ENCODE measurements at regions not wholly inside any gene's neighbourhood (a gene's known extent, or its start where the extent isn't known, plus 50 kb on each side); places are given as distances from the start of the nearest gene placed in this dataset.

- DNase-seq (ENCODE audit: low read depth in 3 of 3, low spot score in 2 of 3): no peak
Measured at GRCh38 chr2:104741860-104742259, 112.1 kb upstream of the POU3F3 start.

DNA sequence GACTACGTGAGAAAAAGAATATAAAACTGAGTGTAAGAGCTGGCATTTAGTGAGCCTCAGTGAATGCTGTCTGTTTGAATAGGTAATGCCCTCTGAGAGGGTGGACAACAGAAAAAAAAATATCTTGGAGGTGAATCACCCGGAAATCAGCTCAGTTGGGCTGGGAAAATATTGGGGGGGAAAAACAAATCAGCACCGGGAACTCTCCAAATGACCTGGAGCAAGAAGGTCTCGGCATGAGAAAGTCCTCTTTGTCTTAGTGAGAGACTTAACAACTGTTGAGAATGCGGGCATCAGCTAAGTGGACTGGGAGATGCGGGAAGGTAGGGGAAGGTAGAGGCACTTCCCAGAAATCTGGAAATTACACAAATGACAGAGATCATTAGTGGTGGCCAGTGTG, 109.4 kb upstream of the POU3F3 start:
- no peak for DNase-seq (ENCODE audit: low read depth in 3 of 3, low spot score in 2 of 3)

GRCh38 chr2:104745846-104746245, 108.1 kb upstream of the POU3F3 start:
- DNase-seq (ENCODE audit: low read depth in 3 of 3, low spot score in 2 of 3): no peak

DNA sequence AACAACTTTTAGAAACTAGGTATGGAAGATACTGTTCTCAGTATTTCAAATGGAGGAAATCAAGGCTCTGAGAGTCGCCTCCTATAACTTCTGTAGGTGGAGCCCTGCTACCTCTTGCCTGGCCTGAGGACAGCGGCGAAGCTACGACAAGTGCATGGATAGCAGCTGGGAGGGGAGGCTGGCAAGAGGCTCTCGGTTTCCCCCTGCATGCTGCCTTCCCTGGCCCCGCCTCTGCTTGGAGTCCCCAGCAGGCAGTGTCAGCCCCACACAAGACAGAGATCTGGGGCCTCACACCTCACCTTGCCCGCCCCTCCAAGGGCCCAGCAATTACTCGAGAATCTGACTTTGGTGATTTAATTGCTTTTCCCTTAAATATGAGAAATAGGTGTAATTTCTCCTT, 107.6 kb upstream of the POU3F3 start:
- no peak for DNase-seq (ENCODE audit: low read depth in 3 of 3, low spot score in 2 of 3)

GRCh38 chr2:104746858-104747257, 107.1 kb upstream of the POU3F3 start:
- DNase-seq (ENCODE audit: low read depth in 3 of 3, low spot score in 2 of 3): no peak

GRCh38 chr2:104749856-104750460, 104.0 kb upstream of the POU3F3 start:
- no peak for DNase-seq (ENCODE audit: low read depth in 3 of 3, low spot score in 2 of 3)

GRCh38 chr2:104752504-104752903, 101.4 kb upstream of the POU3F3 start:
- DNase-seq (ENCODE audit: low read depth in 3 of 3, low spot score in 2 of 3): no peak

DNA sequence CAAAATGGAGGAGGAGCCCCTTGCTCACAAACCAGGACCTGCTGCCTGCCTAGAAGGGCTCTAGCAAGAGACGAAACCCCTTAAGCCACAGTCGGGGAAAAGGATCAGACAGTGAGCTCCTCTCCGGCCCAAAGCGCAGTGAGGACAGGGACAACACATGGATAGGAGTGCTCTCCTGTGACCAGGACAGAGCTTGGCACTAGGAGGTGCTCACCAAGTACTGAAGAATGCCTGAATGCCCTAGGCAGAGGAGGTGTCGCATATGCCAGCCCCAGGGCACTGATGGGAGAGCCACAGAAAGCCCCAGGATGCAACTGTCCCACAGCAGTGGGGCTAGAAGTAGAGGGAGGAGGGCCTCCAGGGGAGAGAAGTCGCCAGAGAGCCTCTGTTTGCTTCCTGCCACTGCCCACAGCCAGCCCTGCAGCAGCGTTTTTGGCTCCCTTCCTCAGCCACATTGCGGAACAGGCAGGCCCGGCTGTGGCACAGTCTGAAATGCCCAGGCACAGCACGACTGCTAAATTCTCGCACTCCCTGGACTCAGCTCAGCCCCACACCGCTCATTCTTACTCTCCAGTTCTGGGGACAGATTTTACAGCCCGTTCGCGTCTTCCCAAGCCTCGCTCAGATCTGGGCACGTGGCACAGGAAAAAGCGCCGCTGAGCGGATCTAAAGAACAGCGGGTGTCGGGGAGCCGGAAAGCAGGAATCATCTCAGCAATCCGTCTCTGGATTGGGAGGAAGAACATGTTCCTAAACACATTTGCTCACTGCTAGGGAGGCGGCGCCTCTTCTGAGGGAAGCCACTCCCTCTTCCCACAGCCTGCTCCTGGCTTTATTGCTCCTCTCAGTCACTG, 98.7 kb upstream of the POU3F3 start:
- DNase-seq (ENCODE audit: low read depth in 3 of 3, low spot score in 2 of 3): no peak

DNA sequence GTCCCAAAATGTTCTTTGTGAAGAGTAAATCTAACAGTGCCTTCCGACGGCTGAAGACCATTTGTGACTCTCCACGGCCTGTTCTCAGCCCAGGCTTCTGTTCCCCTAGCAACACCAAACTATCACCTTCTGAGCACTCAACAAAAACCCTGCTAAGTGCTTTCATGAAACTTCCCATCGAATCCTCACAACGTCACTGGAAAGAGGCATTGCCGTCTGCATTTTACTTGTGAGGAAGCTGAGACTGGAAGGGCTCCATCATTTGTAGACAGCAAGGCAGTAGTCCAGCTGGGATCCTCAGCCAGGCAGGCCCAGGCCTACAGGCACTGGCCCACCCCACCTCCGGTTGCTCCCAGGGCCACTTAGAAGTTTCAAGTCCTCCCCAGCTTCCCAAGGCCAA, 97.8 kb upstream of the POU3F3 start:
- no peak for DNase-seq (ENCODE audit: low read depth in 3 of 3, low spot score in 2 of 3)

DNA sequence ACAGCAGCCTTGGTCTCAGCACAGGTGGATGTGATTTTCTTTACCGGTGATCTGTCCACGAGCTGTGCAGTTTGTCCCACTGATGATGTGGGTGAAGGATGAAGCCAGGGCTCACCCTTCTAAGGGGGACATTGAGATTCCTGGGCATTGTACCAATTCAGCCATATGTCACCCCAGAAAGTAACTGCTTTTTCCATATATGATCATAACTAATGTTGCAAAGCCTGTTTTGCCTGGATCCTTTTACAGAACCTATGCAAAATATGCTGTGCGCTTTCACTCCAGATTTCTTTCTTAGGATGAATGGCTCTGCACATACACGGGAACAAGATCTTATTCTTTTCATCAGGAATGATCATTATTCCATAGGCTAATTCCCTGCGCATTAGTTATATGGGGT, 96.9 kb upstream of the POU3F3 start:
- DNase-seq (ENCODE audit: low read depth in 3 of 3, low spot score in 2 of 3): no peak

DNA sequence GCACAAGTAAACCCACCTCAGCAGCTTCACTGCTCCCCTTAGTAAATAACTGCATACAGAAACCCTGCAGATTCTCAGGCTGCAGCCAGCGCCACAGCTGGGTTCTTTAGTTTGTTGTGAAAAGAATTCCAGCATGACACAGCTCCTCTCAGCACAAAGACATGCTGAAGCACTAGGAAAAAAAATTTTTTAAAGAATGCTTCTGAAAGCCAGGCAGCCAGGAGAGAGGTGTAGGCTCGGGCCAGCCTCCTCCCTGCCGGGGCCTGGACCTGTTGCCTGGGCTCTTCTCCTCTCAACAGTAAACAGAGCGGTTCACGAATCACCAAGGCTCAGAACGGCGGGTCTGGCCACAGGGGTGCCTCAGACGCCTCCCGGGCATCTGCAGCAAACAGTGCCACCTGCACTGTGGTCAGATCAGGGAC, 95.7 kb upstream of the POU3F3 start:
- DNase-seq (ENCODE audit: low read depth in 3 of 3, low spot score in 2 of 3): no peak

DNA sequence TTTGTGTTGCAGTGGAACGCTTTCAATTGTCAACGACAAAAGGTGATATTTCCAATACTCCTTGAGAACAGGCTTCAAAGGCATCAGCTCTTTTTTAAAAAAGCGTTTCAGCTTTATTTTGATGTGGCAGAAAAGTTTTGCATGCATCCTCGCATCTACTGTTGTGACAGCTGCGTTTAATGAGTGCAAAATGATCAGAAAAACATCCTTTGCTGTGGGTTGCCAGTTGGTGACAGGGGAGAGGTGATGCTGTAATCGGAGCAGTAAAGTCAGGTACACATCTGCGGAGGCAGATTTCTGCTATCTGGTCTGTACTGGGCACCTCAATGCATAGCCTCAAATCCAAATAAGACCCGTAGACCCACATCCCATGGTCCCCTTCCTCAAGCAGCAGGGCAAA, 91.9 kb upstream of the POU3F3 start:
- no peak for DNase-seq (ENCODE audit: low read depth in 3 of 3, low spot score in 2 of 3)

DNA sequence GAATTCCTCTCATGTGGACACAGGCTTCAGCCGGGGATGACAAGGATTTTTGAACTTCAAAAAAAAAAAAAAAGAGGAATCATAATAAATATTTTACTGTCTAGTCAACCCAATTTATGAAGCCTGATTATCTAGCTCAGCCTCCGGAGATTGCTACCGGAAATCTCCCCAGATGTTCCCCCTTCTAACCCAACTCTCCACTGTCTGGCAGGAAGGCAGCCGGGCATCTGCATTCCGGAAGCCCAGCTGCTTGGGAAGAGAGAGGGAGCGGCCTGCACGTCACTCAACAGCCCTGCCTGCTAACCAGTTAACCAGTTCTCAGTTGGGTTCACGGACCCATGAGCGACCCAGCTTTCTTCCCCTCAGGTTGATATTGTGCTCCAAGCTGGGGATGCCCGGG, 87.2 kb upstream of the POU3F3 start:
- DNase-seq (ENCODE audit: low read depth in 3 of 3, low spot score in 2 of 3): no peak

GRCh38 chr2:104768694-104769093, 85.2 kb upstream of the POU3F3 start:
- no peak for DNase-seq (ENCODE audit: low read depth in 3 of 3, low spot score in 2 of 3)

DNA sequence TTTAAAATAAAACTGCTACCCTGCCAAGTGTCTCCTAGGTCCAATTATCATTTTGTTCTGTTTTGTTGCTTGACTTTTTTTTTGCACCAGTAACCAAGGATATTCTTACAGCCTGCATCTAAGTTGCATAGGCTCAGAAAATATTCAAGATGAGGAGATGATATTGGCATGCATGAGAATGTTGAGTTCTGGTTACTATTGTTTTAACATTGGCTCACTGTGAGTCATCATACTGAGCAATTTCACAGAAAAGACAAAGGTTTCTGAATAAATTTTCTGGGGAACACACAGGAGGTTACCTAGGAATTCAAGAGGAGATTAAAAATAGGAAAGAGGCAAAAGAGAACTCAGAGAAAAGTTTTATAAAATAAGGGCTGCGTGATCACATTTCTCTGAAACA, 84.8 kb upstream of the POU3F3 start:
- DNase-seq (ENCODE audit: low read depth in 3 of 3, low spot score in 2 of 3): no peak

- DNase-seq (ENCODE audit: low read depth in 3 of 3, low spot score in 2 of 3): no peak
Measured at GRCh38 chr2:104772996-104773395, 80.9 kb upstream of the POU3F3 start.

DNA sequence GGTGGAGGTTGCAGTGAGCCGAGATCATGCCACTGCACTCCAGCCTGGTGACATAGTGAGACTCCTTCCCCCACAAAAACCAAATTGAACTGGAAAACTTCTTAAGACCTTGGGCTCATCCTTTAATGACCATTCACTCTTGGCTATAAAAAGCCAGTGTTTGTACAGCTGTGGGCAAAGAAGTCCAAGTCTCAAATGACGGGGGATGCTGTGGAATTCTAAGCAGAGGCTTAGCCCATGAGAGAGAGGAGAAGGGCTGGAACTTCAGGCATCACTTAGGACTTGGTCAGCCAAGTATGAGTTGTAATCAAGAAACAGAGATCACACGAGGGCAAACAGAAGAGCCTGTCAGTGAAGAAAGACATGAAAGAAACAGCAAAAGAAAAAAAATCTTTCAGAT, 79.3 kb upstream of the POU3F3 start:
- DNase-seq (ENCODE audit: low read depth in 3 of 3, low spot score in 2 of 3): no peak

DNA sequence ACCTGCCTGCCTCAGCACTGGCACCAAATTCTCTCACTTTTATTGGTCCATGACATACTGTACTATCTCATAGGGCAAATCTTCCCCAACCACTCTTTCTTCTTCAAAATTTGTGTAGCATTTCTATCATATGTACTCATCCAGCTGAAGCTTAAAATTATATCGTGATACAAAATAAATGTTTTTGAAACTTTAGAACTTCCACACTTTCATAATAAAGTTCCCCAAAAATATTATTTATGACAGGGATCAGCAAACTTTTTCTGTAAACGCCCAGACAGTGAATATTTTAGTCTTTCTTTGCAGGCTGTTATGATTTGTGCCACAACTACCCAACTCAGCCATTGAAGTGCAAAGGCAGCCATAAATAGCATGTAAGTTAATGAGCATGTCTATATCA, 76.2 kb upstream of the POU3F3 start:
- DNase-seq (ENCODE audit: low read depth in 3 of 3, low spot score in 2 of 3): no peak

- no peak for DNase-seq (ENCODE audit: low read depth in 3 of 3, low spot score in 2 of 3)
Measured at GRCh38 chr2:104781151-104781550, 72.8 kb upstream of the POU3F3 start.

DNA sequence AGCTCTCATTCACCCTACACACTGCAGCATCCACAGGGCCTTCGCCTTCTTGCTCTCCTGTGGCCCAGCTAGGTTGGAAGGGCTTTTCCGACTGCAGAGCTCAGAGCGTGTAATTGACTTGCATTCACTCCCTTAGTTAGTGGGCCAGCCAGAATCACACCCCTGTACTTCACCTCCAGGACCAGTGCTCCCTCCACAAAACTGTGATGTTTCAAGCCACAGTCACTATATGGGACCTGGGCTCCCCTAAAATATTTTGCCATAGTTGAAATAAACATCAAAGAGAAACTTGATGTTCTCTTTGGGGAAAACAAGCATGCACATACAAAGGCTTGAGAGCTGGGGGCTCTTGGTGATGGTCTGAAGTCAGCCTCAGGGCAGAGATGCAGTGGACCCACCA, 69.7 kb upstream of the POU3F3 start:
- DNase-seq (ENCODE audit: low read depth in 3 of 3, low spot score in 2 of 3): no peak

DNA sequence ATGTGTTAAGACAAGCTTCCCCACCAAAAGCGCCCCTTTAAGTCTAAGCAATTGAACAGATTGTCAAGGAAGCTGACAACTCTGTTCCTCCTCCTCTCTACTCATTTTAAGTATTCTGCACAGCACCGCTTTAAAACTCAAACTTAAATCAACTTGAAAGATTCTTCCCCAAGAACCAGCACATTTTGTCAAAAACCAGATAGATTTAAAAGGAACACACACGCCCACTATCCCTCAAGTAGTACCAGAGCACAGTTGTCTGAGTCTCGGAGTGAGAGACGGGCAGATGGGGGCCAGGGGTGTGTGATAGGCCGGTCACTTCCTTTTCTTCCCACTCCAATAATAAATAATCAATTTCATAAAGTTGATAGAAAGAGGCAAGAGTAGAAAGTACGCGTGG, 67.7 kb upstream of the POU3F3 start:
- DNase-seq (ENCODE audit: low read depth in 3 of 3, low spot score in 2 of 3): no peak

GRCh38 chr2:104786821-104787220, 67.1 kb upstream of the POU3F3 start:
- DNase-seq (ENCODE audit: low read depth in 3 of 3, low spot score in 2 of 3): no peak

Data from right renal cortex interstitium (tissue), 3 donors.